ENCODE measurements at regions not wholly inside any gene's neighbourhood (a gene's known extent, or its start where the extent isn't known, plus 50 kb on each side); places are given as distances from the start of the nearest gene placed in this dataset.

GRCh38 chr16:86384263-86384649 lies 126.1 kb upstream of the FOXF1 start:
- TF ChIP-seq MAX (IDR thresholded peaks at IDR 0.05; ENCODE audit: low read depth, low read length) = no peak
- TF ChIP-seq POLR2A (IDR thresholded peaks at IDR 0.05; ENCODE audit: low read depth, low read length) = no peak
- no peak for TF ChIP-seq POLR2AphosphoS5 (IDR thresholded peaks at IDR 0.05; ENCODE audit: low read length)
- no peak for TF ChIP-seq CTCF (IDR thresholded peaks at IDR 0.05 in 2 of 3, conservative IDR thresholded peaks at IDR 0.05 in 1 of 3; ENCODE audit: control insufficient read depth in 2 of 3, extremely low read depth in 1 of 3, insufficient read depth in 1 of 3, low read depth in 3 of 3, low read length in 3 of 3)
- TF ChIP-seq YY1 (IDR thresholded peaks at IDR 0.05; ENCODE audit: low read depth, low read length) = no peak
- no peak for TF ChIP-seq SP1 (IDR thresholded peaks at IDR 0.05; ENCODE audit: low read depth, low read length)
- no peak for TF ChIP-seq TAF1 (IDR thresholded peaks at IDR 0.05; ENCODE audit: borderline replicate concordance, low read depth, low read length)
- no peak for TF ChIP-seq MEF2B (IDR thresholded peaks at IDR 0.05; ENCODE audit: partially characterized antibody, poor library complexity, severe bottlenecking)
- no peak for TF ChIP-seq USF2 (IDR thresholded peaks at IDR 0.05; ENCODE audit: borderline replicate concordance, low read depth, low read length)

All from GM12878 (cell line).